NOMO-1 treated with dmso at 0.1 percent for 144 hours (cell line): ENCODE measurements at regions not wholly inside any gene's neighbourhood (a gene's known extent, or its start where the extent isn't known, plus 50 kb on each side); places are given as distances from the start of the nearest gene placed in this dataset.

Source experiments
- DNase-seq: peaks from one replicate; lab custom pipeline; 2025; ENCODE audit not compliant: unreplicated experiment; lab: John Stamatoyannopoulos, UW

DNA sequence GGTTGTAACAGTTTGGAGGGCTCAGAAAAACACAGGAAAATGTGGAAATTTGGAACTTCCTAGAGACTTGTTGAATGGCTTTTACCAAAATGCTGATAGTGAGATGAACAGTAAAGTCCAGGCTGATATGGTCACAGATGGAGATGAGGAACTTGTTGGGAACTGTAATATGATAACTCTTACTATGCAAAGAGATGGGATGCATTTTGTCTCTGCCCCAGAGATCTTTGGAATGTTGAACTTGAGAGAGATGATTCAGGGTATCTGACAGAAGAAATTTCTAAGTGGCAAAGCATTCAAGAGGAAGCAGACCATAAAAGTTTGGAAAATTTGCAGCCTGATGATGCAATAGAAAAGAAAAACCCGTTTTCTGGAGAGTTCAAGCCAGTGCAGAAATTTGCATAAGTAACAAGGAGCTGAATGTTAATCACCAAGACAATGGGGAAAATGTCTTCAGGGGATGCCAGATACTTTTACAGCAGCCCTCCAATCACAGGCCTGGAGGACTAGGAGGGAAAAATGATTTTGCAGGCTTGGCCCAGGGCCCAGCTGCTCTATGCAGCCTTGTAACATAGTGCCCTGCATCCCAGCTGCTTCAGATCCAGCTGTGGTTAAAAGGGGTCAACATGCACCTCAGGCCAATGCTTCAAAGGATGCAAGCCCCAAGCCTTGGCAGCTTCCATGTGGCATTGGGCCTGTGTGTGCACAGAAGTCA, 572.7 kb upstream of the ATP2B1 start:
- DNase-seq: no peak

DNA sequence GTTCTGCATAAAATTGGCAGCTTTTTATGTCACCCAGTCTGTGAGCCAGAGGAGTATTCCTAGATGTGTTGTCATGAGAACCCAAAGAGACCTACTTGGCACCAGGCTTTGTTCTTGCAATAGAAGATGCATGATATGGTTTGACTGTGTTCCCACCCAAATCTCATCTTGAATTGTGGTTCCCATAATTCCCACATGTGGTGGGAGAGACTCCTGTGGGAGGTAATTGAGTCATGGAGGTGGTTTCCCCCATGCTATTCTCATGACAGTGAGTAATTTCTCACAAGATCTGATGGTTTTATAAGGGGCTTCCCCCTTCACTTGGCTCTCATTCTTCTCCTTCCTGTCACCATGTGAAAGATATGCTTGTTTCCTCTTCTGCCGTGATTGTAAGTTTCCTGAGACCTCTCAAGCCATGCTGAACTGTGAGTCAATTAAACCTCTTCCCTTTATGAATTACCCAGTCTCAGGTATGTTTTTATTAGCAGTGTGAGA, 572.0 kb upstream of the ATP2B1 start:
- no peak for DNase-seq

- DNase-seq: no peak
These were observed 571.4 kb upstream of the ATP2B1 start for GRCh38 chr12:90280033-90280432.

DNA sequence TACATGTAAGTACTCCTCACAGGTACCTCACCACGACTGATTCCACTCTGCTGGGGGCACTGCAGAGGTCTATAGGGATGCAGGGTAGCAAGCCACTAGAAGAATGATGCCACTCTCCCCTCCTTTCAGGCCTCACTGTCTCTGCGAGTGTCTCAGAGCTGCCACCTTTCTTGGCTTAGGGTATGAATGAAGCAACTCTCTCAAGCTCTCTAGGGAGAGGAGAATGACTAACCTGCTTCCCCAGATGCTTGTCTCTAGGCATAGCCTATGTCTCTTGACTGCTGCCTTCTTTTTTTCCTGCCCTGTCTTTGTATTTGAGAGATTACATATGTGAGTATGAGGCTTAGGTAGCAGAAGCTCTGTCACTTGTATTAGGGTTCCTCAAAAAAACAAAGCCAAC, 566.5 kb upstream of the ATP2B1 start:
- DNase-seq: no peak

DNA sequence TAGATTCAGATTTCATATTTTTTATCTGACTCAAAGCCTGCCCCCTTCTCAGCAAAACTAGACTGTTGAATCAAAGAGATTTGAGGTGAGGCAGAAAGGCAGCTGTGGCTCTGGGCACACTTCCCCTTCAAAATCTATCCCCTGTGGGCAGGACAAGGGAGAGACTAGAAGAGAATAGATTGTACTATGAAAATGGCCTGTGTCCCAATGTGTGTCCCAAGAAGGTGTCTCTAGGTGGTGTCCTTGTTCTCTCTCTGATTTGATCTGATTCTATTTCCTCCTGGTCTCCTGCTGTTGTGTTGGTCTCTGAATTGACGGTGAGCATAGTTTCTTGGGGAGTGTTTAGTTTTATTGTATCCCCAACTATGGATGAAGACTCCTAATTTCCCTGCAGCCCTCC, 565.8 kb upstream of the ATP2B1 start:
- no peak for DNase-seq

DNA sequence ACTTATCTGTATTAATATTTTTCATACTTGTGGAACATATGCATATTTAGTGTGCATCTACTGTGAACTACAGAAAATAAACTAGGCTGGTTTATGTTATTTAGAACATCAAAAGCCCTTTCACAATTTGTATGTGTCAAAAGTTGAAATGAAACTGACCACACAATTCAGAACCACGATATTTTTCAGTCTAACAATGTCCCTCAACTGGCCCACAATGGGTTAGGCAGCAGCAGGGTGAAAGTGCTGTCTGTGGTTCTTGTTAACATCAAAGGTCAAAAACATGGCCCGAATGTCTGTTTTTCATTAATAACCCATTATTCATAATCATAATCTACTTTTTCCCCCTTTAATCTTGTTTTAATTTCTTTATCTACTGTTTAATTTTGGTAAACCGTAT, 559.9 kb upstream of the ATP2B1 start:
- DNase-seq: no peak

GRCh38 chr12:90262251-90262650, 553.6 kb upstream of the ATP2B1 start:
- DNase-seq: no peak

GRCh38 chr12:90261283-90261682, 552.6 kb upstream of the ATP2B1 start:
- DNase-seq: no peak

GRCh38 chr12:90260136-90260535, 551.5 kb upstream of the ATP2B1 start:
- DNase-seq: no peak

GRCh38 chr12:90257927-90258624, 549.4 kb upstream of the ATP2B1 start:
- no peak for DNase-seq

DNA sequence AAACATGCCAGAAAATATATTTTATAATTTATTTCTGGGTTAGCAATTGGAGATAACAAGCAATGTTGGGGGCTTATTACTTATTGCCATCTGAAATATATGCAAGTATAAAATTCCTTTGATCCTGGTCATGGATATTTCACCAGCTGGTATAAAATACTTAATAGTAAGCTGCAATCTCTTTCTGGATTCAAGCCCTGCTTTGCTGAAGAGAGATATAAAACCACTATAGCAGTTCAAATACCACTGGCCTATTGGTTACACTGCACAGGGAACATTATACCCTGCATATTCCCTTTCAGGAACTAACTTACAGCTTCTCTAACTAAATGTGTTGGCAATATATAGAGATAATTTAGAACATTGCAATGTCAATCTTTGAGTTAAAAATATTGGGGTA, 546.2 kb upstream of the ATP2B1 start:
- no peak for DNase-seq

DNA sequence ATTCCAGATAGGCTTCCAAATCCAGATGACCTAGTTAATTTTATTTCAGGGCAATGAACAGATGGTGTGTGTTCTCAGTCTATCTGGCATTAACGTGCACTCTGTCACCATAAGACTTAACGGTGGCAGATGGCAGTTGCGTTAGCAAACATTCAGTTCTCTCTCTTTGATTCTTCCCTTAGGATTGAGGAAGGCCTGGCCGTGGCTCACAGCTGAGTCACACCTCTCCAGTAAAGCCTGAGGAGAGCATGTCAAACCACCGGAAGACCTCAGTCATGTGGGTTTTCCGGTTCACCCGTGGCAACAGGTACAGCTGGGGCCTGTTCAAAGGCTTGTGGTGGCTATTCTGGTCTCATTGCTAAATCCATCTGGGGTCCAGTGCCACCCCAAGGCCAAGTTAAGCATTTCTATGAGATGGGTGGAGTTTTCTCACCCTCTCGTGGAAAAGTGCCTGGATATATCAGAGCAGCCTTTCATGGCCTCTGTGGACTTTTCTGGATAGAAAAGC, 545.1 kb upstream of the ATP2B1 start:
- peak; percentile 94 for DNase-seq

- peak; percentile 28 for DNase-seq
These were observed 544.5 kb upstream of the ATP2B1 start for GRCh38 chr12:90253136-90253535.

DNA sequence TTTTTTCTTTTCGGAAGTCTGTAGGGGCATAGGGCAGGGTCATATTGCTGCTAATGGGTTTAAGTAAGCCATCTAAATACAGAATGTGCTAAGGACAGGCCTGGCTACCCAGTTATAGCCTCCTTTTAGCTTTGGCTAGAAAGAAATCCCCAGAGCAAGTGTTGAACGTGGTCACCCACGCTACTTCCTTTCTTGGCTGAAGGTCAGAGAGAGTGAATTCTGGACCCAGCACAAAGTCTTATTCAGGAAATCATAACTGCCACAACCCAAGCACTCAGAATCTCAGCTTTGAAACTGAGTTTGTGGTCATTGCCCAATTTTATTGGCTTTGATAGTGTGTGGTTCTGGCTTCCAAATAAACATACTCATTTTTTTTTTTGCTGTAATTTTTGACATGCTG, 542.1 kb upstream of the ATP2B1 start:
- DNase-seq: no peak

- DNase-seq: no peak
These were observed 541.4 kb upstream of the ATP2B1 start for GRCh38 chr12:90250042-90250441.

GRCh38 chr12:90246688-90247087, 538.0 kb upstream of the ATP2B1 start:
- DNase-seq: no peak

- no peak for DNase-seq
These were observed 536.8 kb upstream of the ATP2B1 start for GRCh38 chr12:90245391-90245790.

DNA sequence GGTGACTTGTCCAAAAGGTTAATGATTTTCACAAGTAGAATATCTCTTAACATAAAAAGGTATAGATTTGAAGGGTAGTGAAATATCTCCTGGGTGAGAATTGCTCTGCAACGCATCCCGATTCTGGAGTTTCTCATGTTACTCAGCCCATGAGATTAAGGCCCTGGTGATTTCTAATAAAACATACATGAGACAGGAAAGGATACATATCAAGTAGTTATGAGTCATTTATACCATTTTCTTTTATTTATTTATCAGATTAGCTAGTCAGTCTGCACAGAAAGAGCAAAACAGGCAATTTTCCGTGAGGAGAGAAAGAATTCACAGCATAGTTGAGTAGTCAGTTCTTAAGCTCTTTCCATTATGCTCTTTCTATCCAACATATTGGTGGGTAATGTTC, 535.6 kb upstream of the ATP2B1 start:
- DNase-seq: no peak

- DNase-seq: no peak
These were observed 534.6 kb upstream of the ATP2B1 start for GRCh38 chr12:90243211-90243610.

- DNase-seq: no peak
These were observed 531.2 kb upstream of the ATP2B1 start for GRCh38 chr12:90239732-90240260.

DNA sequence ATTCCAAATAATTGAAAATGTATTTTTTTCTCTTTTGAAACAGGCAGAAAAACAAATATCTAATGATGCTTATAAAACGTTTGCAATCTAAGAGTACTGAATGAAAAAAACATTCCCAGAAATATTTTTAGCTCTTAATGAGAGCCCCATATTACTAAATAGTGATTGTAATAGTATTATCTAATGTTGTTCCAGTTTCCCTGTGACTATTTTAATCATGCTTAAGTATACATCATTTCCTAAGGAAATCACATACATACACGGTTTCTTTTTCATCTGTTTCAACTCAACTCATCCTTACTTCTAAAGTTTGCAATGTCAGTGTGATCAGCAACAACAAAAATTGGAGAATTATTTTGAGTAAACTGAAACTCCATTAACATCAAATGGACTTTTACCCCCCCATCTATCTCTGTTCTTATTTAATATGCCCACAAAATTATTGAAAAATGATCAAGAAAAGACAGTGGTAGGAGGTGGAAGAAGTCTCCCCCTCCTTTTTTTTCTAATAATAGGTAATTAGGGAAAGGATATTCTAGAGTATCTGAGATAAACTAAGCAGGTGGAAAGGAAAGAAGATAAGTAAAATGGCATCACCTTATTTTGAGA, 530.1 kb upstream of the ATP2B1 start:
- no peak for DNase-seq

DNA sequence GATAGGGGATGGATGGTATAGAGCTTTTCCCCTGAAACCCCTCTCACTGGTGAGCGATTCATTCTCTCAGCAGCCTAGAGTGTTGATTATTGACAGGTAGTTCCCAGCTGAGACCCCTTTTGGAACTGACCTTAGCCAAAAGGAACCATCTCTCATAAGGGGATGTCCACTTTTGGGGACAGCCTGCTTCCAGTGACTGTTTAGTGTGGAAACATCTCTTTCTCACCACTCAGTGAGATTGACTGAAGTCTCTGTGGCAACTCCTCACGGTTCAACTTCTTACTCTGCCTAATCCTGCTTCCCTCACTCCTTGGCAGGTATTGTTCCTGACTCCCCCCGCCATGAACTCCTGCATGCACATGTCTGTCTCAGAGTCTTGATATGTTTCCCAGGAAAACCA, 529.2 kb upstream of the ATP2B1 start:
- no peak for DNase-seq
